SW 1271 (cell line): ENCODE measurements at regions not wholly inside any gene's neighbourhood (a gene's known extent, or its start where the extent isn't known, plus 50 kb on each side); places are given as distances from the start of the nearest gene placed in this dataset.
"Not testable (repeated sequence)": the region's sequence is repeated elsewhere in the genome, so short reads cannot be mapped to it uniquely, and the experiment has no call there.

ENCODE experiments used
- DNase-seq, 2 experiments: peaks; one replicate each; lab custom pipeline; 2025; lab: John Stamatoyannopoulos, UW

DNA sequence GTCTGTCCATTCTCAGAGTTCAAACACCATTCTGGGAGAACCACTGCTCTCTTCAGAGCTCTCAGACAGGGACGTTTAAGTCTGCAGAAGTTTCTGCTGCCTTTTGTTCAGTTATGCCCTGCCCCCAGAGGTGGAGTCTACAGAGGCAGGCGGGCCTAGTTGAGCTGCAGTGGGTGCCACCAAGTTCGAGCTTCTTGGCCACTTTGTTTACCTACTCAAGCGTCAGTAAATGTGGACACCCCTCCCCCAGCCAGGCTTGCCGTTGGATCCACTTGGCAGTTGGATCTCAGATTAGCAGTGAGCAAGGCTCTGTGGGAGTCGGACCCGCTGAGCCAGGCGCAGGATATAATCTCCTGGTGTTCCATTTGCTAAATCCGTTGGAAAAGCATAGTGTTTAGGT, 601.5 kb downstream of the PKHD1 start:
- DNase-seq: not testable (repeated sequence)

DNA sequence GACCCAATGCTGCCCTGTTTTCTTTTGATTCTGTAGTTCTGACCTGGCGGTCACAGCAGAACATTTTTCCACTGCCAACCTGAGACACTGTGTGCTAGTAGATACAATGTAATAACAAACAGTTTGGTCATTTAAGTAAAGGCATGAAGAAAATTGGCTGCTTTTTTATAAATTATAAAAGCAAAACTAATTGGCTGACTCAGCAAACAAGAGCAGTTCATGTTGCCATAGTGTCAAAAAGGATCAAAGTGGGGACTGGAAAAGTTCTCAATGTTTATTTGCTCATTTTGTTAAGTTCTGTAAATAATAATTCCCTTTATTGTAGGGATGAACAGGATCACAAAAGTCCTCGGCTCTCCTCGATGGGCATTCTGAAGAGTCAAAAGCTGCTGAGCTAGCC, 599.5 kb downstream of the PKHD1 start:
- DNase-seq: no peak

DNA sequence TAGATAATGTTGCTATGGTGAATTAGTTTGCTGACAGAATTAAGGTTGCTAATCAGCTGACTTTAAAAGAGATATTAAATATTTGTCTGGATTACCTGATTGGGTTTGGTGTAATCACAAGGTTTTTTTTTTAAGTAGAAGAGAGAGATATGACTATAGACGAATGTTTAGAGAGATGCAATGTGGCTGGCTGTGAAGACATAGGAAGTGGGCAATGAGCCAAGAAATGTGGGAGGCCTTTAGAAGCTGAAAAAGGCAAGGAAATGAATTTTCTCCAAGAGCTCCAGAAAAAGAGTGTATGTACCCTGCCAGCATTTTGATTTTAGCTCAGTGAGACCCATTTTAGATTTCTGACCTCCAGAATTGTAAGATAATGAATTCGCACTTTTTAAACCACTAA, 598.3 kb downstream of the PKHD1 start:
- DNase-seq: no peak

DNA sequence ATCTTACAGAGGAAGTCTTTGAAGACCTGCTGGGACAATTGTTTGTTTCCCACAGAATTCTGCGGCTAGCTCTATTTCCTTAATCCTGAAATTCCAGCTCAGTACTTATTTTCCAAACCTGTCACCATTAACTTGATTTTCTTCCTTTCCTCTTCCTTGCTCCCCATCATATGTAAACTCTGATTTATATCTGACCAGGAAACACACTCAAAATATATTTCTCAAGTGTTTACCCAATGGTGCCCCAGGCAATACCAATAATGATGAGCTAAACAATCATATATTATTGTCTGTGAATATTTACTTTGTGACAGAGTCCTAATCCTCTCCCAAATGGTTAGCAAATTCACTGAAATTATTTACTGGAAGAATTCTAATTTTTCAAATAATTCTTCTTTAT, 597.3 kb downstream of the PKHD1 start:
- DNase-seq: no peak

DNA sequence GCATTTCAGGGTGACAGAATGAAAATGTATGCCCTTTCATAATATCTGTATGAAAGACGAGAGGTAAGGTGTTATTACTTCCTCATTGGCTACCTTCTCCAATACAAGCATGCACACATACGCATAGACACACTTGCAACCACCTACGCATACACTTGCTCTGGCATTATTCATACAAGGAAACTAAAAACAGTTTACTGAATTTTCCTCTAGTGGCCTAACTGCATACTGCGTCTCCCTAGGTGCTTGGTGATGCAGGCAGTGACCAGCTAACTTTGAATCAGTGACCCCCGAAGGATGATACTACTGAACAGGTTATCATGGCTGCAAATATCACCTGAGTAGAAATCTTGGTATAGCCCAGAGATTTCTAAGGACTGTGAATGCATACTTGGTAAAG, 593.1 kb downstream of the PKHD1 start:
- DNase-seq: no peak

DNA sequence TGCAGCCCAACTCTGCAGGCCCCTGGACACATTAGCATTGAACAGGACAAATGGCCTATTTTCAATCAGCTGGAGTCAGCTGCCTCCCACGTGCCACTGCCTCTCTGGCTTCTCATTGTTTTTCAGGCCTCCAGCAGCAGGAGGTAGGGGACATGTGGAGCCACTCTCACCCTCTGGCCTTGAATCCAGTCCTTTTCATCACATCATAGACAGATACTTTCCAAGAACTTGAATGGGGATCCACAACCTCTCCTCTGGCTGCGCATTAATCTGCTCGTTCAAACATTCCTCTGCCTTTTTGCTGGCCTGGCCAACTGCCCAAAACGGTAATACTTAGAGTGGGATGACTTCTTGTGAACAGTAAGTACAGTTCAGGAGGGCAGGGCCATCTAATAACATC, 592.3 kb downstream of the PKHD1 start:
- no peak for DNase-seq

DNA sequence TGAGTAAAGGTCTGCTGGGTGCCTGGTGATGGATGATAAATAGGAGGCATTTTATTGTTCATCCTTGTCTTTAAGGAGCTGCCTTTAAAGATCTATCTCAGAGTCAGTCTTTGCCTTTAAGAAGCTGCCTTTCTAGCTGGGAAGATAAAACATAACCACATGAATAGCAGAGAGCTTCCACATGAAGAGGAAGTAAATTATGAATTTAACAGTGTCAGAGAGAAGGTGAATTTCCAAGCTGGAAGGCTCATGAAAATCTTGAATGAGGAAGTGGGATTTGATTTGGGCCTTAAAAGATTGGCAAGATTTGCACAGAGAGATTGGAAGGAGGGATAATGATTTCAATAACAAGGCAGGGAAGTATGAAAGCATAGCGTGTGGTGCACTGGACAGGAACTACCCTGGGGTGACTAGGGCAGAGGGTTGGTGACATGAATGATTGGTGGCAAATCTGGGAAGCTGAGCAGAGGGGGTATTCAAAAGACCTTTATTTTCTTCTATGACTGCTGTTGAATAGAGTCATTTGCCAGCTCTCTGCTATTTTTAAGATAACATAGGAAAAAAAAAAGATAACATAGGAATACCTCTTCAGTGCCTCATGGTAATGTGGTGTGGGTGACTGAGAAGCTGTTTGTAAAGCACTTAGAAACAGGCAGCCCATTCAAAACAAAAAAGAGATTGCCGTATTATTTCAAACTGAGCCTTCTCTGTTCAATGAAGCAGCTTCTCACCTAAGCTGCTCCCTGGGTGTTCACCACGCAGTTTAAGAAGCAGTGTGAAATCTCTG, 591.6 kb downstream of the PKHD1 start:
- DNase-seq: no peak

DNA sequence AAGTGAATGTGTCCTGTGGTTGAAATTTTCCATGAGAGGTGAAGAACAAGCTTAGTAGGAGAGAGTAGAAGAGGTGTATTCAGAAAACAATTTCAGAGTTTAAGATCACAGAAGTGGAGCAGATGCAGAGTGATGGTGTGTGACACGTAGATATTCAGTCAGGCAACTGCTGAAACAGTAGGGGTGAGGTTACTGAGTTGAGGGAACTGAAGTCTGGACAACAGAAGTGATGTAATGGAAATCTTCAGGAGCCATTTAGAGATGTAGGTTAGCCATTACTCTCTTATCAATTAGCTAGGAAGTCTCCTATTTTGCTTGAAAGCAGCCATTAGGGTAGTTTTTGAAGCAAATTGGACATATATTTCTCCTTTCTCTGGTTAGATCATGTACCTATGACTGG, 584.4 kb downstream of the PKHD1 start:
- no peak for DNase-seq

DNA sequence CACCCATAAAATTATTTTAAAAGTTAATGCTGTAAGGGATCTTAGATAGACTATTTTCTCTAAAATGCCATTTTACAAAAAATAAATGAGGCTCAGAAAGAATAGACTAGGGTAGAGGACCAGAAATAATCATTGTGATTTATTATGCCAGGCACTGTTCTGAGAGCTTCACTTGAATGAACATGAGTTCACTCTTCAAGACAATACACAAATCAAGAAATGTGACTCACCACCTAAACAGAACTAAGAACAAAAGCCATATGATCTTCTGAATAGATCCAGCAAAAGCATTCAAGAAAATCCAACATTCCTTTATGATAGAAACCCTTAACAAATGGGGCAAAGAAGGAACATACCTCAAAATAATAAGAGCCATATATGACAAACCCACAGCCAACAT, 582.0 kb downstream of the PKHD1 start:
- no peak for DNase-seq

DNA sequence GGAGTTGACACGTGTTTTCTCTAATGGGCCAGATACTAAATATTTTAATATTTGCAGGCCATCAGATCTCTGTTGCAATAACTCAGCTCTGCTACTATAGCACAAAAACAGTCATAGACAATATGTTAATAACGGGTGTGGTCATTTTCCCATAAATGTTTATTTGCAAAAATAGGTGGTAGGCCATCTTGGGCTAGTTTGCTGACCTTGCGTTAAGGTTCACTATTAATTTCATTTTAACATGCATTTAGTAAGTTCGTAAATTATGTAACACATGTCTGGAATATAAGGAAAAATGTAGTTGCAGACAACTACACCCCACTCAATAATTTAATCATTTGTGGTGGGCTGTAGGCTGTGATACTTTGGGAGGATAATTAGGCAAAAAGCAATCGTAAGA, 577.8 kb downstream of the PKHD1 start:
- DNase-seq: no peak

DNA sequence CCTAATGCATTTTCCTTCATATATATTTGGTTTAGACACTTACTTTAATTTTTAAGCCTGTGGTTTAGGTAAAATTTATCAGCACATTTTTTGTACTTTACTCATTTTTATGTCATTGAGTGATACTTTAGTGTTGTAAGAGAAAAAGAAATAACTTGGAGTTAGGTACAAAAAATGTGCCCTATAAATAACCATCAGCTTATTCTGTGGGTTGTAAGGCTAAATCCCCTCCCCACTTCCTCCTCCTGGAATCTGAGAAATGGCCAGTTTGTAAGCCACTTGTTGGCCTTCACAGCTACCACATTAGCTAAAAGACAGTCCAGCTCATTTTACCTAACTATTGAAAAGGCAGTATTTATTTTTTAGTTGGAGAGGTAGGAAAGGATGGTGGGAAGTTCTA, 576.3 kb downstream of the PKHD1 start:
- DNase-seq: no peak

DNA sequence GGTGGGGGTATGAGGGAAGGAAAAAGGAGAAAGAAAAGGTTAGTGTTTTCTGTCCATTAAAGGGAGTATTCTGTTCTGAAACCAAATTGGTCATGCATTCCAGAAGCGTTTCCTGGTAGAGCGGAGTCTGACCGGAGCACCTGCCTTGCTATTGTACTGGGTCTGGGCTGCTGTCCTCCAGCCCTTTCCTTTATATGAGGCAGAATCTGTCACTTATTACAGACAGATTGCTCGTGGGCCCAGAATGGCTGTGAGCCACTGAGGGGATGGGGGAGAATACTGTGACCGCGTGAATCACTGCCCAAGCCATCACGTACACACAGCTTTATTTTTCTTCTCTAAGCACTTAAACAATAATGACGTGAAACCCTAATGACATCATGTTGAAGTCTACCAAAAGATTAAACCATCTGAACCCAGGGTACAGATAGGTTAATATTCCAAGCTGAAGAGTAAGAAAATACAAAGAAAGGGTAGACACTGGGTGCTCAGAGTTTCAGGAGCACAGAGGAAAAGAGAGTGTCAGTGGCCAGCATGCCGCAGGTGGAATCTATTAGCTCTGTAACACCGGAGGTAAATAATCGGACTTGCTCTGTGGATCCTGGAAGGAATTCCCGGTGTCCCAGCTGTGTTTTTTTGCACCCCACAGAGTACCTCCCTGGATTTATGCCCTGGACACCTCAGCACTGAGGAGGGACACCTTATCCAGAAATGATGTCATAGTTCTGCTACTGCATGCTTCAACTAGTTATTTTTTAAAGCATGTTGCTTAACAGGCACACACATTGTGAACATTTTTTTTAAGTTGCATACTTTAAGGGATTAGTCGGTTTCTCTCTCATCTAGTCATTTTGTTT, 573.3 kb downstream of the PKHD1 start:
- no peak for DNase-seq

DNA sequence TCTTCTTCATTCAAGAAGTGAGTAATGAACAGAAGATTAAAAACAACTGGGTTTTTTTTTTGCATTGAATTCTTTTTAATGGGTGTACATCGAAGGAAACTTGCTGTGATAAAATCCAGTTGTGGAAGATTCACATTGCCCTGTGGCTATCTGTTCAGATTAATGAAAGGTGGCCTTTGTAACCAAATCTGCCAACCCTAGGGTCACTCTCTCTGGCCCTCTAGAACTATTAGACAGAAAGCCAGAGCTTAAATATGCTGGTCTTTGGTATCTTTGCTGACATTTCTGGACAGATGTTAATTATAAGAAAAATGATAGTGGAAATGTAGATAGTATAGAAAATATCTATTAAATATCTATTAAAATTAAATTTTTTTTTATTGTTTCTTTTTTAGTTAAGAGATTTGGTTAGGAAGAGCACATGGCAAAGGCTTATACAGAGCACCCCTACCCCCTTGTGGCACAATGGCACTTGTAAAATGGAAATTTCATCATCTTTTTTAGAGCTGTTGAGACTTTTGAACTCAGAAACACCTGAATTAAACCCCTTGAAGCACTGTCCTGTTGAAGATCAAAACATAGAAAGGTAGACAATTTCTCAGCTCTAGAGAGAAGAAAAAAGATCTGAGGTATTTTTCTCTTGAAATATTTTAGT, 572.5 kb downstream of the PKHD1 start:
- DNase-seq: no peak

DNA sequence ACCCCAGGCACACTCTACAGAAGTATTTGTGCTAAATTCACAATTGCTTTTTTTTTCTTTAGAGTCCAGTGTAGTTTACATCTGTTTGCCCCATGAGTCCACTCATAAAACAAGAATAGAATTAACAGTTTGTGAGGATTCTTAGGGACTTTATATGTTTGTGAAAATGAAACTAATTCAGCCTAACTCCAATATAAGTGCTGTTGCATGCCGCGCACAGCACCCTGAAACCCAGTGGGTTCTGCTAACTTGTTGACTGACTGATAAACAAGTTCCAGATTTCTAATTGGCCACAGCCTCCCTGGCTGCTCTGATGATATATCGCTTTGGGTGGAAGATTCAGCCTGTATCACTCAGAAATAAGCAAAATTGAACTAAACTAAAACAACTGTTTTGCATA, 561.4 kb downstream of the PKHD1 start:
- no peak for DNase-seq

DNA sequence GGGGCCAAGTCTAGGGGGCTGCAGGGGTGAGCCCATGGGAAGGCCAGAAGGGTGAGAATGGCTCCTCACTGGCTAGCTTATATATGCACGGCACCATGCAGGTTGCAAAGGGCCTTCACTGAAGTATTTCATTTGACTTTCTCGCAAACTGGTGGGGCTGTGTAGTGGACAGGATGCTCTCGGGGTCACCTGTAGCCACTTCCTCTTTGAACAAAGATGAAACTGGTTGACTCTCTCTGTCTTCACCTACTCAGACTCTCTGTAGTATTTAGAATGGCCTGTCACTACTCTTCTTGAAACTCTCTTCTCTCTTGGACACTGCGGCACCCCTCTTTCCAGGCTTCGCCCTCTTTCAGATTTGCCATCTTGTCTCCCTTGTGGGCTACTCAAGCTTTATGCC, 560.5 kb downstream of the PKHD1 start:
- no peak for DNase-seq

DNA sequence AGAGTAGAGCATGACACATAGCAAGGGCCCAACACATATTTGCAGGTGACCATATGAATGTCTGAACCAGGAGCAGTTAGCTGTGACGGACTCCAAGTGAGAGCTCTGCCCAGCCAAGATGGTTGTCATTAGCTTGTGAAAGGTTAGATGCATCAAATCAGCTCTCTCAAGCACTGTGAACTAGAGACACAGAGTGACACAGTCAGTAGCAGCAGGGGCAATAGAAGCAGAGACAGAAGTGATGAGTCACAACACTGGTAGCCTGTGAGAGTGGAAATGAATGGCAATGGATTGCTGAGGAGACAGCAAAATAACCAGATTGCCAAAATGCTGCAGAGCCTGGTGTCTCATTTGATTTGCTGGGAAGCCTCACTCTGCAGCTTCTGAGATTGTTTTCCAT, 558.9 kb downstream of the PKHD1 start:
- DNase-seq: no peak

DNA sequence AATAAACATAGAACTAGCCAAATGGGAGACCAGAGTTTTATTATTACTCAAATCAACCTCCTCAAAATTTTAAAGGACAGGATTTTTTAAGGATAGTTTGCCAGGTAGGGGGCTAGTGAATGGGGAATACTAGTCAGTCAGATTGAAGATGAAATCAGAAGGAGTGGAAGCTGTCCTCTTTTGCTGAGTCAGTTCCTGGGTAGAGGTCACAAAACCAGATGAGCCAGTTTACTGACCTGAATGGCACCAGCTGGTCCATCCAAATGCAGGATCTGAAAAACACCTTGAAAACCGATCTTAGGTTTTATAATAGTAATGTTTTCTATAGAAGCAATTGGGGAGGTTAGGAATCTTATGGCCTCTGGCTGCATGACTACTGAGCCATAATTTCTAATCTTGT, 558.2 kb downstream of the PKHD1 start:
- no peak for DNase-seq

DNA sequence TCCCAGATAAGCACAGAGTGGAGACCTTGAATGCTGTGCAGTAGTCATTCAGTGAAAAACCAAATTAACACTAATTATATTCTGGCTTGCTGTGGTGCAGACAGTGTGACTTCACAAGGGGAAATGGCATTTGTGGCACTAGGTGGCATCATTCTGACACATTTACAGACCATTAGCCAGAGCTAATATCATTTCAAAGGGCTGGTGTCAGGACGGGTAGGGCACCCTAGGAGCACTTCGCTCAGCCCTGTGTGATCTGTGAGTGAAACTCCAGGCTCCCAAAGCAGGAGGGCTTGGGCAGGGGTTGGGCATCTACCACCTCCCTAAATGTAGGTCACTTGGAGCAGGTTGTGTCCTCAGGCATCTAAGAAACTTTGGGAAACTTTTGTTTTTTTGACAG, 555.8 kb downstream of the PKHD1 start:
- DNase-seq: no peak

DNA sequence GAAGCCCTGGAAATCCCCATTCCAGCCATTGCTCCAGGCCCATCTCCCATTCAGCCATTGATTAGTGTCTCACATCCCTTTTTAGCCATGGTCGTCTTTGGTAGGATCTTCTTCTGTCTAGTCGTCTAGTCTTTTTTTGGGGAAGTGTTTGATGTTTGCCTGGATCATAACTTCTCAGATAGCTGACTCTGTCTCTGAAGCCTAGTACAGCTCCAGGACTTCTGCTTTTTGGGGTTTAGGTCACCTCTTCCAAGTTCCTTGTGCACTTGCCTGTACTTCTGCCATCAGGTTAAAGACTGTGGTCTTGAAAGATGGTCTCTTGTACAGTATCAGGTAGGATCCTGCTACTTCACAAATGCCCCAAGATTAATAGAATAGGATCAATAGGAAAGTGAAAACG, 553.5 kb downstream of the PKHD1 start:
- DNase-seq: no peak

DNA sequence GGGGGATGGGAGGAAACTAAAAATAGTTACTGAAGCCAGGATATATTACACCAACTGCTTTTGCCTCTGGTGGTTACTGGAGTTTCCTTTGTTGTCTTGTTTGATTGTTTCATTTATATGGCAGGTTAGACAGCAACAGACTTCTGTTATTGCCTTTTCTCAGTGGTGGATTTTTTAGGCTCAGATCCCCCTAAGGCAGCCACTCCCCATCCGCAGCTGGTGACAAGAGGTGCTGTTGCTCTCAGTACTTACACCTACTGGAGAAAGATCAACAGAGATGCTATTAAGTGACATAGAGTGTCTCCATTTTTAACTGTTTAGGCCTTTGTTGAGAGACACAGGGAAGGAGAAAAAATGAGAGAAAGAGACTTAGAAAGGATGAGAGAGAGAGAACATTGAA, 552.1 kb downstream of the PKHD1 start:
- no peak for DNase-seq

DNA sequence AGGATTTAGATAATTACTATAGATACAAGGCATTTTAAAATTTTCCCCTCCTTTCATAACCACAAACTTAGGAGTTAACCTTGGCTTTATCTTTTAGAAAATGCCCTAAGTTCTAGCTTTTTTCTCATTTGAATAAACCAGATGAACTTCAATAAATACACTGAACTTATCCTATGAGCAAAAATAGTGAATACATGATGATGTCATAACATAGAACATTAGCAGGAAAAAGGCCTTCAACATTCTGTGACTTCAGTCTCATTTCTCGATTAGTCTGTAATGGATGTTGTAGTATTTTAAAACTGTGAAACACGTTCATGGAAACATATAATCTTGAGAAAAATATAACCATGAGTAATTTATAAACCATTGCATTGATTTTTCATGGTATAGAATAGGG, 550.7 kb downstream of the PKHD1 start:
- DNase-seq: no peak

DNA sequence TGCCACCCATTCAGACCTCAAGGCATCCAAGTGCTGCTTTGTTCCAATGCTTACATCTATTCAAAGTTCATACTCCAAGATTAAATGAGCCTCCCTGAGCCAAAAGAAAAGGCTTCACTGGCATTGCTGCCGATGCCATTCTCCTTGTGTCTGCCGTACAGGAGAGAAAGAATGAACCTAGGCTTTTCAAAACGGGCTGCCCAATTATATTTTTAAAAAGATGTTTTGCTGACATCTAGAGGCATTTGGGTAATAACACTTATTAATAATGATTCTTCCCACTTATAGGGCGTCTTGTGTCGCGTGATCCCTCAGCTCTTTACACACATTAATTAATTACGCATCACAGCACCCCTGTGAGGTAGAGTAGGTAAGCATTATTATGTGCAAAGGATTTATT, 545.6 kb downstream of the PKHD1 start:
- DNase-seq: no peak

DNA sequence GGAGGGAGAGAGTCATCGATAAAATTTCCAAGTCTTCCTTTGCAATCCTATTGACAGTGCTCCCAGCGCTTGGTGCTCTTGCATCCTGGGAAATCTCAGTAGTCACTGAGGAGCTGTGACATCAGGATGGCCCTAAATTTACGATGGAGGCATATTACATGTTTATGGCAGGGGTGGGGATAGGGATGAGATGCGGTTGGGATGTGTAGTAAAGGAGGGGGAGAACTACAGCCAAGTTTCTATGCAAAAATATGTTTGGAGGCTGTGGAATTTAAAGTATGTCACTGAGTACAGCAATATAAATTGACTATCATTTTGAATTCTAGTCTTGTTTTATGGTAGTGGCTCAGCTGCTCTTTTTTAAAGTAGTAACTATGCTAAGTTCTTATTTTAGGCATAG, 544.9 kb downstream of the PKHD1 start:
- no peak for DNase-seq
